ENCODE measurements at regions not wholly inside any gene's neighbourhood (a gene's known extent, or its start where the extent isn't known, plus 50 kb on each side); places are given as distances from the start of the nearest gene placed in this dataset.

DNA sequence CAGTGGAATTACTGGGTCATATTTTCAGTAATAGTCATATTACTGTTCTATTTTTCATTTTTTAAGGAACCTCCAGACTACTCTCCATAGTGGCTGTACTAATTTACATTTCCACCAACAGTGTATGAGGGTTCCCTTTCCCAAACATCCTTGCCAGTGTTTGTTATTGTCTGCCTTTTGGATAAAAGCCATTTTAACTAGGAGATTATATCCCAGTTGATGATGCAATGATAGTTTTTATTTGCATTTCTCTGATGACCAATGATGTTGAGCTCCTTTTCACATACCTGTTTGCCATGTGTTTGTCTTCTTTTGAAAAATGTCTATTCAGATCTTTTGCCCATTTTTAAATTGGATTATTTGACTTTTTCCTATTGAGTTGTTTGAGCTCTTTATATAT, 410.8 kb downstream of the TTLL7 start:
- H3K9me3 Mint-ChIP-seq, result no peaks in the 10 kb centered on the region
- H3K27me3 Mint-ChIP-seq (ENCODE audit: low read depth), result no peaks in the 10 kb centered on the region
- no peak for DNase-seq (ENCODE audit: low spot score)
- no peak overlapping the region for H3K27ac Mint-ChIP-seq
- peaks cover 2% of the 10 kb centered on the region for H3K4me1 Mint-ChIP-seq (ENCODE audit: low read depth)
- no peak overlapping the region for H3K4me3 Mint-ChIP-seq
- H3K36me3 Mint-ChIP-seq (ENCODE audit: low read depth), result no peaks in the 10 kb centered on the region

DNA sequence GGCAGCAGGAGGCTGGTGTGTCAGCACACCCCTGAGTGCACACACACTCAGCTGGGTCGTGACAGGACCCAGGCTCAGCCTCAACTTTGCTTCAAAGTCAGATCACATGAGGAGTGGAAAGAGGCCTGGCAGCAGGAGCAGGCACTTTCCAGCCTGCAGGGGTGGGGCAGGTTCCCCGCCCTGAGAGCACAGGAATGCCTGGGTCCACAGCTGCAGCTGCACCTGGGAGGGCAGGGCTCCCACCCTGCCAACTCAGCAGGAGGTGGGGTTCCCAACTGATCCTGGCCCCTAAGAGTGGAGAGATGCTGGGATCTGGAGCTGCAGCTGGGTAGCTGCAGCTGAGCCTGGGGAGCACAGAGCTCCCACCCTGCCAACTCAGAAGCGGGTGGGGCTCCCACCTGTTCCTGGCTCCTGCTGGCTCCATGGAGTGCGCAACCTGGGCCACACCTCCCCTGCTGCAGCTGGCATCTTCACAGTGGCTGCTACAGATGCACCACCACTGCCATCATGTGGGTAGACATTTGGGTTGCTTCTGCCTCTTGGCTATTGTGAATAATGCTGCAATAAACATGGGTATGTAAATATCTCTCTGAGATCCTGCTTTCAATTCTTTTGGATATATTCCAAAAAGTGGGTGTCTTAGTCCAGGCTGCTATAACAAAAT, 415.4 kb downstream of the TTLL7 start:
- Mint-ChIP-seq H3K36me3 (ENCODE audit: low read depth) (no peaks in the 10 kb centered on the region), H3K27me3 (ENCODE audit: low read depth) (no peaks in the 10 kb centered on the region), H3K4me3 (no peak overlapping the region), H3K9me3 (peaks cover 26% of the 10 kb centered on the region), H3K4me1 (ENCODE audit: low read depth) (no peaks in the 10 kb centered on the region), H3K27ac (no peak overlapping the region)
- no peak for DNase-seq (ENCODE audit: low spot score)

DNA sequence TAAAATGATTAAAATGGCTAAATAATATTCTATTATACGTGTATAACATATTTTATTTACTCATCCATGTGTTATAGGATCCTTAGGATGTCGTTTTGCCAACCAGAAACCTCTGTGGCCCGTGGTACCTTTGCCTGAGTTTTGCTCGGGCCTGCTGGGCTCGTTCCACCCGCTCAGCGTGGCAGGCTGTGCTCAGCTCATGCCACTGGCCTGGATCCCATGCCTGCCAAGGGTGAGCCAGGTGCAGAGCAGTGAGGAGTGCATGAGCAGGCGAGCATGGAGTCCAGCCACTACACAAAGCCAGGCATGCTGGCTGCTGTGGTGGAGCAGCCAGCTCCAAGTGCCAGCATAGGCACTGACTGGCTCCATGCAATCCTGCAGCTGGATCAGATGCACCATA, 417.2 kb downstream of the TTLL7 start:
- H3K36me3 Mint-ChIP-seq (ENCODE audit: low read depth), result no peaks in the 10 kb centered on the region
- no peak for DNase-seq (ENCODE audit: low spot score)
- no peak overlapping the region for H3K4me3 Mint-ChIP-seq
- no peaks in the 10 kb centered on the region for H3K4me1 Mint-ChIP-seq (ENCODE audit: low read depth)
- no peak overlapping the region for H3K27ac Mint-ChIP-seq
- no peaks in the 10 kb centered on the region for H3K27me3 Mint-ChIP-seq (ENCODE audit: low read depth)
- peaks cover 26% of the 10 kb centered on the region for H3K9me3 Mint-ChIP-seq

DNA sequence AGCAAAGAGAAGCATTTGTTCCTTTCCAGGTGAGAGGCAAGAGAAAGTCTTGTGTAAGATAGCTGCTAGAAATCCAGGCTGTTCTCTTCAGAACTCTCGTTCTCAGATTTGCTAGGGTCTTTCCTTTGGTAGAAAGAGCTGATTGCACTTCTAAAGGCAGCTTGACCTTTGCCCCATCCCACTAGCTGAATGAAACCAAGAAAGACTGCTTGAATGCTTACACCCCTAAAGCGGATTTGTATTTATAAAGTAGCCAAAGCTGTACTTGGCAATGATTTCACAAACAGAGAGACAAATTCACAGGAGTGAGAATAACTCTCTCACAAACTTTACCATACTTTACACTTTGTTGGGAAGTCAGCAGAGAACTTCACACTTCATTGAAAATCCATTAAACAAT, 424.1 kb downstream of the TTLL7 start:
- no peak for DNase-seq (ENCODE audit: low spot score)
- Mint-ChIP-seq H3K9me3 (peaks cover 2% of the 10 kb centered on the region), H3K27me3 (ENCODE audit: low read depth) (no peaks in the 10 kb centered on the region), H3K36me3 (ENCODE audit: low read depth) (no peaks in the 10 kb centered on the region), H3K4me3 (no peak overlapping the region), H3K4me1 (ENCODE audit: low read depth) (no peaks in the 10 kb centered on the region), H3K27ac (no peak overlapping the region)

DNA sequence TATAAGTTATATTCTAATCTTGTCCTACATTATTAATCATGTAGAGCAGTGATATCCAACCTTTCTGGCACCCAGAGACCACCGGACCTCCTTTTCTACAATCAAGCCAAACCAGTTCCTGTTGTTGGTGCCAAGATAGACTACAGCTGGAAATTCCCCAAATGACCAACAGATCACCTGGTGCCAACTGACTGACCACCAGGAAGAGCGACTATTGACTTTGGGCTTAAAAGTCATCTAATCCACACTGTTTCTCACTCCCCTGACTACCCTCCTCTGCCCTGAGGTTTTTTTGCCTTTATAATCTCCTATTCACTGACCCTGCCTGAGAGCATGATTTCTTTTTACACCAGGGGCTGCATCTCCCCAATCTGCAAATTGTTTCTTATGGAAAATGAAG, 425.2 kb downstream of the TTLL7 start:
- Mint-ChIP-seq H3K27ac (no peak overlapping the region), H3K4me1 (ENCODE audit: low read depth) (no peaks in the 10 kb centered on the region), H3K9me3 (no peaks in the 10 kb centered on the region), H3K4me3 (no peak overlapping the region), H3K27me3 (ENCODE audit: low read depth) (no peaks in the 10 kb centered on the region), H3K36me3 (ENCODE audit: low read depth) (no peaks in the 10 kb centered on the region)
- DNase-seq (ENCODE audit: low spot score), result no peak

DNA sequence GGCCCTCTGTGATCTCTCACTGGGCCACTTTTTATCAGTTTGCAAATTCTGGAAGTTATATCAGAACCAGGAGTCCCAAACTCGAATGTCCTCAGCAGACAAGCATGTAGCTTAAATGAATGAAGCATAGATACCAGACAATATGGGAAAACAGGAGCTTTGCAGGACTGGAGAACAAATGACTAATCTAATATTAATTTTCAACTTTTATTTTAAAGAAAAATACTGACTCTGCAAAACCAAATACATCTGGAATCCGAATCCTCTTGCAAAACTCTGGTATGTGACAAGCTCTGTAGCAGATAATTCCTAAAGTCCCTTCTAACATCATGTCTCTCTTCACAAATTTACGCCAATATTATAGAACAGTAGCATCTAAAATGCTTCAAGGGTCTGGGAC, 427.4 kb downstream of the TTLL7 start:
- Mint-ChIP-seq H3K9me3 (no peaks in the 10 kb centered on the region), H3K4me1 (ENCODE audit: low read depth) (no peaks in the 10 kb centered on the region), H3K4me3 (no peak overlapping the region), H3K27me3 (ENCODE audit: low read depth) (no peaks in the 10 kb centered on the region), H3K27ac (no peak overlapping the region), H3K36me3 (ENCODE audit: low read depth) (no peaks in the 10 kb centered on the region)
- DNase-seq (ENCODE audit: low spot score), result no peak

DNA sequence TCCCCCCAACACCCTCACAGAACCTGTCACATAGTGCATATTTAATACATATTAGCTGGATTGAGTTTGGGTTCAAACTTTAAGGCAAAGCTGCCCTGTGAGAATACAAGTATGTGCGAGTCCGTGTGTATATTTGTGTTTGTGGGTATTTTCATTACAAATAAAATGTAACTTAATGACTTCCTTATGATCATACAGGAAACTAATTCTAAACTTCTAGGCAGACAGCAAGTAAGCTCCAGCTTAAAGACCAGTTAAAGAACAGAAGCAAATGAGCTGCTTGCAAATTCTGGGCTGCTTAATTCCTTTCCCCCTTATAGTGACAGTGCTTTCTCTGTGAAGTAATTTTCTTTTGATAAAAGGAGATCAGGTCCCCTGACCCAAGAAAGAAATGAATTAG, 437.6 kb downstream of the TTLL7 start:
- no peak for DNase-seq (ENCODE audit: low spot score)
- Mint-ChIP-seq H3K27ac (no peak overlapping the region), H3K9me3 (no peaks in the 10 kb centered on the region), H3K36me3 (ENCODE audit: low read depth) (no peaks in the 10 kb centered on the region), H3K27me3 (ENCODE audit: low read depth) (no peaks in the 10 kb centered on the region), H3K4me1 (ENCODE audit: low read depth) (no peaks in the 10 kb centered on the region), H3K4me3 (no peak overlapping the region)

DNA sequence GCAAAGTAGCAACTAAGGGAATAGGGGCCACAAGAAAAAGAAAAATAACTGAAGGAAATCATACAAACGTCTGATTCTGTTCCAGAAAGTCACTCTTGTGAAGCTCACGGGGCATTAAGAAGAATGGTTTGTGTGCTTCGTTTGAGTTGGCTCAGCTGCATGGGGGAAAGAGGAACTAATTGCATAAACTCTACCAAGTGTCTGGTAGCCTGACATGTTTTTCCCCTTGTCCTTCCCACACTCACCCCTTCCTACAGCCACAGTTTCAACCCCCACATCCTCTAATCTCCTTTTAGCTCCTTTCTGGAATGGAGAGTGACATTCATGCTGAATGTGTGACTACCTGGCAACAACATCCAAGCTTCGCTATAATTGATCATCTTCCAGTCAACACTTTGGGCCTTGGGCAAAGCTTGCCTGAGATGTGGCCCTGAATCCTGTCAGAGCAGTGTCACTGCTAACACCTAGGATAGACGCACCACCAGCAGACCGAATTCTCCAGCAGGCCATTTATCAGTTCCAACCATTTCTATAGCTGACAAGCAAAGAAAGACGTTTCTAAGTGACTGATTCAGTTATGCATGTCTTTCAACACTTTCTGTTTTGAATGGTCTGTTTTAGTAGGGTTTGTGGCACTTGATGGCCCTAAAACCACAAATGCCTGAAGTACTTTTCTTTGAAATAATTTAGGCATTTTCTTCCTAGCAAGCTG, 439.6 kb downstream of the TTLL7 start:
- no peak for DNase-seq (ENCODE audit: low spot score)
- Mint-ChIP-seq H3K27ac (no peak overlapping the region), H3K36me3 (ENCODE audit: low read depth) (no peaks in the 10 kb centered on the region), H3K4me1 (ENCODE audit: low read depth) (no peaks in the 10 kb centered on the region), H3K4me3 (no peak overlapping the region), H3K27me3 (ENCODE audit: low read depth) (no peaks in the 10 kb centered on the region), H3K9me3 (no peaks in the 10 kb centered on the region)

DNA sequence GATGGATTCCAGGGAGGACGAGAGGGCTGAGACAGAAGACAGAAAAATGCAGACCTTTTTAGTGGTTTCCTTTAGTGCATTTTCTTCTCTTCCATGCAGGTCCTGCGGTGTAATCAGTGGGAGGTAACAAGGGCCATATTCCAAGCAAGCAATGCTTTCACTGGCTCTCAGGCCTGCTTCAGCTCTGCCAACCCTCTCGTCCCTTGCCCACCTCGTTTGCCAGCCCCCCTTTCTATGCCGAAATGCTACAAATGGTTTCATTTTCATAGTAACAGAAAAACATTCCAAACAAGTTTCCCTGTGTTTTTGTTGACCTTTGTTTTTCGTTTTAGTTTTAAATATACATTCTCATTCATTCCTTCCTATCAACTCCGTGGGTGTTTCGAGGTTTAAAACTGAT, 443.1 kb downstream of the TTLL7 start:
- no peaks in the 10 kb centered on the region for H3K36me3 Mint-ChIP-seq (ENCODE audit: low read depth)
- H3K27me3 Mint-ChIP-seq (ENCODE audit: low read depth), result no peaks in the 10 kb centered on the region
- DNase-seq (ENCODE audit: low spot score), result no peak
- no peaks in the 10 kb centered on the region for H3K9me3 Mint-ChIP-seq
- H3K4me3 Mint-ChIP-seq, result no peak overlapping the region
- no peak overlapping the region for H3K27ac Mint-ChIP-seq
- no peaks in the 10 kb centered on the region for H3K4me1 Mint-ChIP-seq (ENCODE audit: low read depth)

DNA sequence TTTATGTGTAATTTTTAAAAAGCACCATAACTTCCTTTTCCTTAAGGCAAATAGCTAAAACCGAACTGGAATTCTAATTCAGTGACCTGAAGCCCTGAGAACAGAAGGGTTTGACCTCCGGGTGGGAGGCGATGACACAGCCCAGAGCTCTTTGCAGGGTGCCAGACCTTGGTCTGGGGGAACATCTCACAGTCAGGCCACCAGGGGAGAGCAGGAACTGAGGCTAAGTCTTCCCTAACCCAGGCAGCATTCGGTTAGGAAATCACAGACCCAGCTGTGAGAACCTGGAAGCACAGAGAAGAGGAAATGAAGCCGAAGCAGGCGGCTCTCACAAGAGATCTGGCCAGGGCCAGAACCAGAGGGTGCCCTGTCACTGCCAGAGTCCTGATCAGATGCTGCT, 444.8 kb downstream of the TTLL7 start:
- no peaks in the 10 kb centered on the region for H3K36me3 Mint-ChIP-seq (ENCODE audit: low read depth)
- no peaks in the 10 kb centered on the region for H3K27me3 Mint-ChIP-seq (ENCODE audit: low read depth)
- H3K27ac Mint-ChIP-seq, result no peak overlapping the region
- H3K4me3 Mint-ChIP-seq, result no peak overlapping the region
- no peaks in the 10 kb centered on the region for H3K9me3 Mint-ChIP-seq
- no peaks in the 10 kb centered on the region for H3K4me1 Mint-ChIP-seq (ENCODE audit: low read depth)
- no peak for DNase-seq (ENCODE audit: low spot score)

DNA sequence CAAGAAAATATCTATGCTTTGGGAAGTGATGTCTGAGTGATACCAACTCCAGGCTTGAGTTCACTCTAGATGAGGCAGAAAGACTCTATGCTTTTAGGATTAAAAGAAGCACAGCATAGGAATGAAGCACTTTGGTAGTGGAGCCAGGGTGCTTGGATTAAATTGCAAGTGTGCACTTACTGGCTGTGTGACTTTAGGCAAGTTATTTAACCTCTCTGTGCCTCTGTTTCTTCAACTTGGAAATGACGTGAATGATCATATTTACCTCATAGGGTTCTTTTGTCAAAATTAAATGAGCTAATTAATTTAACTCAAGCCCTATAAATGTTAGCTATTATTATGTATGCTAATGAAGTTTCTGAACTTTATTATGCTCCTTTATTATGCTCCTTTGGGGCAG, 446.1 kb downstream of the TTLL7 start:
- no peaks in the 10 kb centered on the region for H3K4me1 Mint-ChIP-seq (ENCODE audit: low read depth)
- no peaks in the 10 kb centered on the region for H3K9me3 Mint-ChIP-seq
- no peak for DNase-seq (ENCODE audit: low spot score)
- H3K4me3 Mint-ChIP-seq, result no peak overlapping the region
- H3K36me3 Mint-ChIP-seq (ENCODE audit: low read depth), result no peaks in the 10 kb centered on the region
- H3K27me3 Mint-ChIP-seq (ENCODE audit: low read depth), result no peaks in the 10 kb centered on the region
- no peak overlapping the region for H3K27ac Mint-ChIP-seq

DNA sequence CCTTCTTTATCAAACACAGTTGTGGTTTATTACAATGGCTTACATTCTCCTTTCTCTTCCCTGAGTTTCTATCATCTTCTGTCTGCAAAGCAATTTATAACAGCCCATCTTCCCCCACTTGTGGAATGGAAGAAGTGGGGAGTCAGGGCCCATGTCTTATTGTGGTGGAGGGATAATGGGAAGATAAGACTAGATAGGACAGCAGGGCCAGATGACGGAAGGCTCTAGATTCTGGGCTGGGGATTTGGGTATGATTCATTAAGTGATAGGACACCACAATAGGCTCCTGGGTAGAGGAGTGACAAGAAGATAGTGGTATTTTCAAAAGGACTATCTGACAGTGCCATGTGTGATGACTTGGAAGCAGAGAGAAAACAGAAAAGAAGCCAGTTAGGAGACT, 450.6 kb downstream of the TTLL7 start:
- H3K27ac Mint-ChIP-seq, result no peak overlapping the region

DNA sequence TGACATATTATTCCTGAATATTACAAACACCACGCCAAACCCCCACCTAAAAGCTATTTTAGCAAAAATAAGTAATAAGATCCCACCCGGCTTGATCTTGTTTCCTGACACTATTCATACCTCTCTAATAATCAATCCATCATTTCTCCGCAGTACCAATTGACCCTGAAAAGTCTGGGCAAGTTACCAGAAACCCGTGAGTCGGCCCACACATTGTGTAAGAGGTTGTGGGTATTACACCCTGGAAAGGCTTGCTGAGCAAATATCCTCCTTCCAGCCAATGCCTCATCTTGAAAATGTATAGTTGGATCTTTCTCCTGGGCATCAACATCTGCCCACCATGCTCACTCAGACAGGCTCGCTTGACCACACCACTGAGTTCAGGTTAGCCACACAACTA, 451.0 kb downstream of the TTLL7 start:
- Mint-ChIP-seq H3K36me3 (ENCODE audit: low read depth) (no peaks in the 10 kb centered on the region), H3K4me1 (ENCODE audit: low read depth) (peaks cover 4% of the 10 kb centered on the region), H3K9me3 (no peaks in the 10 kb centered on the region), H3K27ac (no peak overlapping the region), H3K27me3 (ENCODE audit: low read depth) (no peaks in the 10 kb centered on the region), H3K4me3 (no peak overlapping the region)
- no peak for DNase-seq (ENCODE audit: low spot score)

More for the DNA sequence above, 450.6 kb downstream of the TTLL7 start:
- Mint-ChIP-seq H3K9me3 (no peaks in the 10 kb centered on the region), H3K4me3 (no peak overlapping the region), H3K36me3 (ENCODE audit: low read depth) (no peaks in the 10 kb centered on the region), H3K27me3 (ENCODE audit: low read depth) (no peaks in the 10 kb centered on the region), H3K4me1 (ENCODE audit: low read depth) (peaks cover 2% of the 10 kb centered on the region)
- no peak for DNase-seq (ENCODE audit: low spot score)

DNA sequence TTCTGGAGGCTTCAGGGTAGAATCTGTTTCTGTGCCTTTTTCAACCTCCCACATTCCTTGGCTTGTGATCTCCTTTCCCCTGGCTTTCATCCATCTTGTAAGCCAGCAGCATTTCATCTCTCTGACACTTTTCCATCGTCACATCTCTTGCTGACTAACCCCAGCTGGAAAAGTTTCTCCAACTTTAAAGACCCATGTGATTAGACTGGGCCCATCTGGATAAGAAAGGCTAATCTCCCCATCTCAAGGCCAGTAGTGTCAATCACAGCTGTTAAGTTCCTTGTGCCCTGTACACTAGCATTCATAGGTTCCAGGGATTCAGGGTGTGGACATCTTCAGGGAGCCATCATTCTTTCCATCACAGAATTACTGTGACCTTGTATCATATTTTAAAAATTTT, 452.1 kb downstream of the TTLL7 start:
- H3K27ac Mint-ChIP-seq, result no peak overlapping the region
- H3K4me3 Mint-ChIP-seq, result no peak overlapping the region
- H3K36me3 Mint-ChIP-seq (ENCODE audit: low read depth), result no peaks in the 10 kb centered on the region
- peaks cover 3% of the 10 kb centered on the region for H3K9me3 Mint-ChIP-seq
- no peaks in the 10 kb centered on the region for H3K27me3 Mint-ChIP-seq (ENCODE audit: low read depth)
- peaks cover 4% of the 10 kb centered on the region for H3K4me1 Mint-ChIP-seq (ENCODE audit: low read depth)
- no peak for DNase-seq (ENCODE audit: low spot score)

Data from T-helper 2 cell treated with Interferon-gamma antibody and Interleukin-4, amounts not matched to agents 5 μg/mL and 100 μg/mL, for 36 hours (primary cell).